Ishikawa (cell line): ENCODE measurements at regions not wholly inside any gene's neighbourhood (a gene's known extent, or its start where the extent isn't known, plus 50 kb on each side); places are given as distances from the start of the nearest gene placed in this dataset.

Source experiments
- EP300 ChIP-seq: IDR thresholded peaks from 2 replicates; pipeline ENCODE4 v1.6.1; 2012; ENCODE audit warnings: borderline replicate concordance
- RAD21 ChIP-seq: IDR thresholded peaks from 2 replicates; pipeline ENCODE4 v1.6.1; 2012; ENCODE audit warnings: low read depth
- TCF12 ChIP-seq: IDR thresholded peaks from 2 replicates; pipeline ENCODE4 v1.6.1; 2012; ENCODE audit warnings: low read depth
- TEAD4 ChIP-seq: IDR thresholded peaks from 2 replicates; pipeline ENCODE4 v1.6.1; 2012
- TF ChIP-seq, protein P1 (sequence below): IDR thresholded peaks from 2 replicates; pipeline ENCODE4 v1.6.1; 2012; ENCODE audit warnings: low read depth, mild to moderate bottlenecking
- TF ChIP-seq, protein P2 (sequence below): IDR thresholded peaks from 2 replicates; pipeline ENCODE4 v1.6.1; 2012
- TF ChIP-seq, protein P3 (sequence below): IDR thresholded peaks from 2 replicates; pipeline ENCODE4 v1.6.1; 2012

DNA sequence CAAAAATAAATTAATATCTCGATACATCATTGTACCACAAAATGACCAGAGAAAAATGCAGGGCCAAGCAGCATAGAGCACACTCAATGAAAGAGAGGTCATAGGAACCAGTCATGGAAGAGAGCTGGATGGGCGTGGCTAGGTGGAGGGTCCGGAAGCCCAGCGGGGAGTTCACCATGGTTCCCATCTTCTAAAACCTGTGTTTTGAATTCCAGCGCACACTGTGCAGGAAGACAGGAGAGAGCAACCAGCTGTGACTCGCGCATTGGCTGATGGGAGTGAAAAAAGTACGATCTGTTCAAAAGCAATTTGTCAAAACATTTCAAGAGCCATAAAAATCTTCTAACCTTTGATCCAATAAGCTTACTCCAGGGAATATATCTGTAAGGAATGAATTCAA lies 125.2 kb upstream of the NANOS1 start:
- TF ChIP-seq RAD21: no peak
- TF ChIP-seq, protein P1, sequence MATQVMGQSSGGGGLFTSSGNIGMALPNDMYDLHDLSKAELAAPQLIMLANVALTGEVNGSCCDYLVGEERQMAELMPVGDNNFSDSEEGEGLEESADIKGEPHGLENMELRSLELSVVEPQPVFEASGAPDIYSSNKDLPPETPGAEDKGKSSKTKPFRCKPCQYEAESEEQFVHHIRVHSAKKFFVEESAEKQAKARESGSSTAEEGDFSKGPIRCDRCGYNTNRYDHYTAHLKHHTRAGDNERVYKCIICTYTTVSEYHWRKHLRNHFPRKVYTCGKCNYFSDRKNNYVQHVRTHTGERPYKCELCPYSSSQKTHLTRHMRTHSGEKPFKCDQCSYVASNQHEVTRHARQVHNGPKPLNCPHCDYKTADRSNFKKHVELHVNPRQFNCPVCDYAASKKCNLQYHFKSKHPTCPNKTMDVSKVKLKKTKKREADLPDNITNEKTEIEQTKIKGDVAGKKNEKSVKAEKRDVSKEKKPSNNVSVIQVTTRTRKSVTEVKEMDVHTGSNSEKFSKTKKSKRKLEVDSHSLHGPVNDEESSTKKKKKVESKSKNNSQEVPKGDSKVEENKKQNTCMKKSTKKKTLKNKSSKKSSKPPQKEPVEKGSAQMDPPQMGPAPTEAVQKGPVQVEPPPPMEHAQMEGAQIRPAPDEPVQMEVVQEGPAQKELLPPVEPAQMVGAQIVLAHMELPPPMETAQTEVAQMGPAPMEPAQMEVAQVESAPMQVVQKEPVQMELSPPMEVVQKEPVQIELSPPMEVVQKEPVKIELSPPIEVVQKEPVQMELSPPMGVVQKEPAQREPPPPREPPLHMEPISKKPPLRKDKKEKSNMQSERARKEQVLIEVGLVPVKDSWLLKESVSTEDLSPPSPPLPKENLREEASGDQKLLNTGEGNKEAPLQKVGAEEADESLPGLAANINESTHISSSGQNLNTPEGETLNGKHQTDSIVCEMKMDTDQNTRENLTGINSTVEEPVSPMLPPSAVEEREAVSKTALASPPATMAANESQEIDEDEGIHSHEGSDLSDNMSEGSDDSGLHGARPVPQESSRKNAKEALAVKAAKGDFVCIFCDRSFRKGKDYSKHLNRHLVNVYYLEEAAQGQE: no peak
- no peak for TF ChIP-seq TEAD4
- TF ChIP-seq, protein P2, sequence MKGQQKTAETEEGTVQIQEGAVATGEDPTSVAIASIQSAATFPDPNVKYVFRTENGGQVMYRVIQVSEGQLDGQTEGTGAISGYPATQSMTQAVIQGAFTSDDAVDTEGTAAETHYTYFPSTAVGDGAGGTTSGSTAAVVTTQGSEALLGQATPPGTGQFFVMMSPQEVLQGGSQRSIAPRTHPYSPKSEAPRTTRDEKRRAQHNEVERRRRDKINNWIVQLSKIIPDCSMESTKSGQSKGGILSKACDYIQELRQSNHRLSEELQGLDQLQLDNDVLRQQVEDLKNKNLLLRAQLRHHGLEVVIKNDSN: no peak
- TF ChIP-seq EP300: no peak
- TF ChIP-seq TCF12: no peak
- TF ChIP-seq, protein P3, sequence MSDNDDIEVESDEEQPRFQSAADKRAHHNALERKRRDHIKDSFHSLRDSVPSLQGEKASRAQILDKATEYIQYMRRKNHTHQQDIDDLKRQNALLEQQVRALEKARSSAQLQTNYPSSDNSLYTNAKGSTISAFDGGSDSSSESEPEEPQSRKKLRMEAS: no peak
